WI38 (cell line): ENCODE measurements at regions not wholly inside any gene's neighbourhood (a gene's known extent, or its start where the extent isn't known, plus 50 kb on each side); places are given as distances from the start of the nearest gene placed in this dataset.

Experiments used
- H3K4me3 ChIP-seq: 2 replicates; pipeline ENCODE4 v1.5.1; 2011; ENCODE audit warnings: low read depth, mild to moderate bottlenecking, control low read depth, low read length
- CTCF ChIP-seq: IDR thresholded peaks from 2 replicates; pipeline ENCODE4 v1.5.1; 2012; ENCODE audit warnings: low read depth, mild to moderate bottlenecking, control low read depth, low read length

DNA sequence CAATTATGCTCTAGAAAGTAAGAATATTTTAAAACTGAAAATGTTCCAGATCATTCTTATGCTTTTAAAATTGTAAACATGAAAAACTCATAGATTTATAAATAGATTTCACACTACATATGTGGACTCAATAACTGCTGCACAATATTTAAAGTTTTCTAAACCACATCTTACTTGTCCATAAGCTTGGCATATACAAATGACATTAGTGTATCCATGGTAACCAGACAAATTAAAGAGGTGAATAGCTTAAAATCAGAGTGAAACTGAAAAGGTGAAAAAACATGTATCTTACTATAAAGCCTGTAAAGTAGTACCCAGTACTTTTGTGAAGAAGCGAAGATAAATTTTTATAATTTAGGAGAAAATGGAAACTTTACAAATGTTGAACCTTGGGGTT, 151.2 kb upstream of the MYO16 start:
- no peak overlapping the region for H3K4me3 ChIP-seq
- TF ChIP-seq CTCF: no peak

DNA sequence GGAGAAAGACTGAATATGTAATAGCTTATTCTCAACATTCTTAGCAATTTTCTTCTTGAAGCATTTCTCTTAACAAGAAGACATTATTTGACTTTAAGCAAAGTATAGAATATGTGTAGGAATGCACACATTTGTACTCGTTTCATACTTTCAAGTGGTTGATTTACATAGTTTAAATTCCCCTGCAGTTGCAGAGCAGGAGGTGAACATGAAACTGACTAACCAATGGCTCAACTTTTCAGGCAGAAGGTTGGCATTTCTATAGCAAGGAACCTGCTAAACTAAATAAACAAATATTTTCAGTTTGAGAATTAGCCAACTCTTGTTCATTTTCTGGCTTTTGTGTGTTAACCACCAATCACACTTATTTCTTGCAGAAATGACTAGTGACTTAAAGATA, 145.4 kb upstream of the MYO16 start:
- no peak overlapping the region for H3K4me3 ChIP-seq
- no peak for TF ChIP-seq CTCF

DNA sequence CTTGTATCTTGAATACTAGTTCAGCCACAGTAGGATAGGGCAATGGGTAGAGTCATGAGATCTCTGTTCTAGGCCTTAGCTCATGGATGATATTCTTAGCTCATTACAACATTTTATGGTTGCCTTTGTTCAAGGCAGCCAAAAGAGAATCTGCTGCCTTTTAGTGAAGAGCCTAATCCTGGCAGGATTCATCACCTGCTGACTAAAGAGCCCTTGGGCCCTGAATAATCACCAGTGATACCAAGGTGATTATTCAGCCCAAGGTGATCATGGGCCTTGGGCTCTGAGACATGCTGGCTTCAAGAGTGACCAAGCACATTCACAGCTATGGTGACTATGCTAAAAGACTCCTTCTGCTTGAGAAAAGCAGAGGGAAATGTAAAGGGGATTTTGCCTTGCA, 143.3 kb upstream of the MYO16 start:
- H3K4me3 ChIP-seq: no peak overlapping the region
- TF ChIP-seq CTCF: no peak

- TF ChIP-seq CTCF: no peak
- H3K4me3 ChIP-seq: no peak overlapping the region
Observed at GRCh38 chr13:108494991-108495645, 134.3 kb upstream of the MYO16 start.

DNA sequence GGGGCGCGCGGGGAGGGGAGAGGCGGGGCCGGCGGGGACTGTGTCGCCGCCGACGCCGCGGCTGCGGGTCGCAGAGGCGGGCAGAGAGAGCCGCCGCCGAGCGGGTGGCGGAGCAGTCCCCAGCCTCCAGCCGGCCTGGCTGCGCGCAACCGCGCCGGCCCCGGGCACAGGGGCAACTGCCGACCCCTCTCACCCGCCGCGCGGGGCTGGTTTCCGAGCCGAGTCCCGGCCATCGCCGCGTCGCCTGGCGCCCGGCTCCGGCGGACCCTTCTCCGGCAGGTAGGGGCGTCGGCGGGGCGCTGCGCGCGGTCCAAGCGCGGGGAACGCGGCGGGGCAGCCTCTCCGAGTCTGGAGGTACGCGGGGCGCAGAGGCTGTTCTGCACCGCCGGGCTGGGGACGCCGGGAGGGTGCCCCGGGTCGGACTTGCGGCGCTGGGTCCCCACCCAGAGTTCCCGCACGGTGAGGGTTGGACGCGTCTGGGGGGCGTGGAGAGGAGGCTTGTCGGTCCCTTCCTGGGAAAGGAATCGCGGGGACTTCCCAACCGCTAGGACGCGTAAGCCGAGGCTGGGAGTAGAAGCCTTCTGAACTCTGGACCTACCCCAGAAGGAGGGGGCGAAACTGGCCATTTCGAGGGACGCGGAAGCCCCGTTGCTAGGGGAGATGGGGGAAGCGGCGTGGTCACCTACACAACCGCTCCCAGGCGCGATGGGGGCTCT, 133.6 kb upstream of the MYO16 start:
- no peak for TF ChIP-seq CTCF
- H3K4me3 ChIP-seq: no peak overlapping the region

GRCh38 chr13:108496362-108497210, 132.8 kb upstream of the MYO16 start:
- TF ChIP-seq CTCF: no peak

GRCh38 chr13:108500711-108501110, 128.7 kb upstream of the MYO16 start:
- TF ChIP-seq CTCF: no peak
- H3K4me3 ChIP-seq: no peak overlapping the region

More at GRCh38 chr13:108496362-108497210, 132.8 kb upstream of the MYO16 start:
- H3K4me3 ChIP-seq: no peak overlapping the region
